ENCODE measurements at regions not wholly inside any gene's neighbourhood (a gene's known extent, or its start where the extent isn't known, plus 50 kb on each side); places are given as distances from the start of the nearest gene placed in this dataset.

DNA sequence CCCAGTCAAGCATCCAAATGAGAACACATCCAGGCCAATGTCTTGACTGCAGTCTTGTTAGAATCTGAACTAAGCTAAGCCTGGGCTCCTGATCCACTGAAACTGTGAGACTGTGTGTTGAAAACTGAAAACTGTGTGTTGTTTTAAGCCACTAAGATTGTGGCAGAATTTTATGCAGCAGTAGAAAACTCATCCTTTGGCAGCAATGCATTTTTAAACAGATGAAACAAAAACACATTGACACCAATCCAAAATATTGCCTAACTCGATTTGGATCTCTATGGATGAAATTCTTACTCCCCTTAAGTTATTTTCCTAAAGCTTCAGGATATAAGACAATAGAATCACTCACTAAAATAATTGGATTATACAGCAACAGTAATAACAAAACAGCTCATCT is 202.3 kb upstream of the KLF12 start:
- H3K4me1 Mint-ChIP-seq: peaks cover 9% of the 10 kb centered on the region
- no peak for TF ChIP-seq SMAD3 (CRISPR knock-in tag; IDR thresholded peaks at IDR 0.05; ENCODE audit: borderline replicate concordance)
- TF ChIP-seq, protein P1, sequence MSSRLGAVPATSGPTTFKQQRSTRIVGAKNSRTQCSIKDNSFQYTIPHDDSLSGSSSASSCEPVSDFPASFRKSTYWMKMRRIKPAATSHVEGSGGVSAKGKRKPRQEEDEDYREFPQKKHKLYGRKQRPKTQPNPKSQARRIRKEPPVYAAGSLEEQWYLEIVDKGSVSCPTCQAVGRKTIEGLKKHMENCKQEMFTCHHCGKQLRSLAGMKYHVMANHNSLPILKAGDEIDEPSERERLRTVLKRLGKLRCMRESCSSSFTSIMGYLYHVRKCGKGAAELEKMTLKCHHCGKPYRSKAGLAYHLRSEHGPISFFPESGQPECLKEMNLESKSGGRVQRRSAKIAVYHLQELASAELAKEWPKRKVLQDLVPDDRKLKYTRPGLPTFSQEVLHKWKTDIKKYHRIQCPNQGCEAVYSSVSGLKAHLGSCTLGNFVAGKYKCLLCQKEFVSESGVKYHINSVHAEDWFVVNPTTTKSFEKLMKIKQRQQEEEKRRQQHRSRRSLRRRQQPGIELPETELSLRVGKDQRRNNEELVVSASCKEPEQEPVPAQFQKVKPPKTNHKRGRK (CRISPR knock-in tag; IDR thresholded peaks at IDR 0.05; ENCODE audit: borderline replicate concordance): no peak
- TF ChIP-seq IRF2 (CRISPR knock-in tag; IDR thresholded peaks at IDR 0.05; ENCODE audit: borderline replicate concordance, low read depth): no peak
- TF ChIP-seq, protein P2, sequence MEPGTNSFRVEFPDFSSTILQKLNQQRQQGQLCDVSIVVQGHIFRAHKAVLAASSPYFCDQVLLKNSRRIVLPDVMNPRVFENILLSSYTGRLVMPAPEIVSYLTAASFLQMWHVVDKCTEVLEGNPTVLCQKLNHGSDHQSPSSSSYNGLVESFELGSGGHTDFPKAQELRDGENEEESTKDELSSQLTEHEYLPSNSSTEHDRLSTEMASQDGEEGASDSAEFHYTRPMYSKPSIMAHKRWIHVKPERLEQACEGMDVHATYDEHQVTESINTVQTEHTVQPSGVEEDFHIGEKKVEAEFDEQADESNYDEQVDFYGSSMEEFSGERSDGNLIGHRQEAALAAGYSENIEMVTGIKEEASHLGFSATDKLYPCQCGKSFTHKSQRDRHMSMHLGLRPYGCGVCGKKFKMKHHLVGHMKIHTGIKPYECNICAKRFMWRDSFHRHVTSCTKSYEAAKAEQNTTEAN (CRISPR knock-in tag; IDR thresholded peaks at IDR 0.05): no peak
- TF ChIP-seq, protein P3, sequence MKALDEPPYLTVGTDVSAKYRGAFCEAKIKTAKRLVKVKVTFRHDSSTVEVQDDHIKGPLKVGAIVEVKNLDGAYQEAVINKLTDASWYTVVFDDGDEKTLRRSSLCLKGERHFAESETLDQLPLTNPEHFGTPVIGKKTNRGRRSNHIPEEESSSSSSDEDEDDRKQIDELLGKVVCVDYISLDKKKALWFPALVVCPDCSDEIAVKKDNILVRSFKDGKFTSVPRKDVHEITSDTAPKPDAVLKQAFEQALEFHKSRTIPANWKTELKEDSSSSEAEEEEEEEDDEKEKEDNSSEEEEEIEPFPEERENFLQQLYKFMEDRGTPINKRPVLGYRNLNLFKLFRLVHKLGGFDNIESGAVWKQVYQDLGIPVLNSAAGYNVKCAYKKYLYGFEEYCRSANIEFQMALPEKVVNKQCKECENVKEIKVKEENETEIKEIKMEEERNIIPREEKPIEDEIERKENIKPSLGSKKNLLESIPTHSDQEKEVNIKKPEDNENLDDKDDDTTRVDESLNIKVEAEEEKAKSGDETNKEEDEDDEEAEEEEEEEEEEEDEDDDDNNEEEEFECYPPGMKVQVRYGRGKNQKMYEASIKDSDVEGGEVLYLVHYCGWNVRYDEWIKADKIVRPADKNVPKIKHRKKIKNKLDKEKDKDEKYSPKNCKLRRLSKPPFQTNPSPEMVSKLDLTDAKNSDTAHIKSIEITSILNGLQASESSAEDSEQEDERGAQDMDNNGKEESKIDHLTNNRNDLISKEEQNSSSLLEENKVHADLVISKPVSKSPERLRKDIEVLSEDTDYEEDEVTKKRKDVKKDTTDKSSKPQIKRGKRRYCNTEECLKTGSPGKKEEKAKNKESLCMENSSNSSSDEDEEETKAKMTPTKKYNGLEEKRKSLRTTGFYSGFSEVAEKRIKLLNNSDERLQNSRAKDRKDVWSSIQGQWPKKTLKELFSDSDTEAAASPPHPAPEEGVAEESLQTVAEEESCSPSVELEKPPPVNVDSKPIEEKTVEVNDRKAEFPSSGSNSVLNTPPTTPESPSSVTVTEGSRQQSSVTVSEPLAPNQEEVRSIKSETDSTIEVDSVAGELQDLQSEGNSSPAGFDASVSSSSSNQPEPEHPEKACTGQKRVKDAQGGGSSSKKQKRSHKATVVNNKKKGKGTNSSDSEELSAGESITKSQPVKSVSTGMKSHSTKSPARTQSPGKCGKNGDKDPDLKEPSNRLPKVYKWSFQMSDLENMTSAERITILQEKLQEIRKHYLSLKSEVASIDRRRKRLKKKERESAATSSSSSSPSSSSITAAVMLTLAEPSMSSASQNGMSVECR (CRISPR knock-in tag; IDR thresholded peaks at IDR 0.05; ENCODE audit: borderline replicate concordance): no peak
- TF ChIP-seq OVOL2 (CRISPR knock-in tag; IDR thresholded peaks at IDR 0.05; ENCODE audit: borderline replicate concordance): no peak
- no peak for TF ChIP-seq ZNF232 (CRISPR knock-in tag; IDR thresholded peaks at IDR 0.05)
- TF ChIP-seq ZNF423 (CRISPR knock-in tag; IDR thresholded peaks at IDR 0.05): no peak
- TF ChIP-seq, protein P4, sequence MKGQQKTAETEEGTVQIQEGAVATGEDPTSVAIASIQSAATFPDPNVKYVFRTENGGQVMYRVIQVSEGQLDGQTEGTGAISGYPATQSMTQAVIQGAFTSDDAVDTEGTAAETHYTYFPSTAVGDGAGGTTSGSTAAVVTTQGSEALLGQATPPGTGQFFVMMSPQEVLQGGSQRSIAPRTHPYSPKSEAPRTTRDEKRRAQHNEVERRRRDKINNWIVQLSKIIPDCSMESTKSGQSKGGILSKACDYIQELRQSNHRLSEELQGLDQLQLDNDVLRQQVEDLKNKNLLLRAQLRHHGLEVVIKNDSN (CRISPR knock-in tag; IDR thresholded peaks at IDR 0.05): no peak
- TF ChIP-seq TP53 (CRISPR knock-in tag; IDR thresholded peaks at IDR 0.05): no peak
- TF ChIP-seq JAZF1 (CRISPR knock-in tag; IDR thresholded peaks at IDR 0.05): no peak
- no peak for TF ChIP-seq JUN (CRISPR knock-in tag; IDR thresholded peaks at IDR 0.05)
- TF ChIP-seq, protein P5, sequence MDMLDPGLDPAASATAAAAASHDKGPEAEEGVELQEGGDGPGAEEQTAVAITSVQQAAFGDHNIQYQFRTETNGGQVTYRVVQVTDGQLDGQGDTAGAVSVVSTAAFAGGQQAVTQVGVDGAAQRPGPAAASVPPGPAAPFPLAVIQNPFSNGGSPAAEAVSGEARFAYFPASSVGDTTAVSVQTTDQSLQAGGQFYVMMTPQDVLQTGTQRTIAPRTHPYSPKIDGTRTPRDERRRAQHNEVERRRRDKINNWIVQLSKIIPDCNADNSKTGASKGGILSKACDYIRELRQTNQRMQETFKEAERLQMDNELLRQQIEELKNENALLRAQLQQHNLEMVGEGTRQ (CRISPR knock-in tag; IDR thresholded peaks at IDR 0.05): no peak
- TF ChIP-seq ZBTB21 (CRISPR knock-in tag; IDR thresholded peaks at IDR 0.05; ENCODE audit: borderline replicate concordance): no peak
- no peak for TF ChIP-seq ZNF121 (CRISPR knock-in tag; IDR thresholded peaks at IDR 0.05)
- no peak overlapping the region for H3K27ac Mint-ChIP-seq

DNA sequence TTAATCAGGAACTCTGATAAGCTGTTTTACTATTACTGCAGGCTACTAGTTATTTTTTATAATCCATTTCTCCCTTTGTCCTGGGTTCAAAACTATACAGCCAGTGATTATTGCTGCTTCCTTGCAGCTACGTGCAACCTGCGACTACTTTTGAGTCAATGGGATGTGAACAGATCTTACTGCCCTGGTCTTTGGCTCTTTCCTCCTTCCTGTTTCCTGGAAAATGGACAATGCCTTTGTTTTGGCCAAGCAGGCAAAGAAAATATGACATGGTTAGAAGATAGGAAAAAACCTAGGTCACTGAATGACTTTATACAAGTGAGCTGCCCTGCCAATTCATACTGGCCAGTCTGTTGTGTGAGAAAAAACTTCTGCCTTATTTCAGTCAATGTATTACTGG is 201.2 kb upstream of the KLF12 start:
- ChIA-PET CTCF (no interaction called here), POLR2A (no interaction called here)
- ATAC-seq: no peak
- TF ChIP-seq SMAD3 (CRISPR knock-in tag; IDR thresholded peaks at IDR 0.05; ENCODE audit: borderline replicate concordance): no peak
- no peak for TF ChIP-seq NFYB (CRISPR knock-in tag; conservative IDR thresholded peaks at IDR 0.05; ENCODE audit: low read depth)
- no peak for TF ChIP-seq FOXK1 (CRISPR knock-in tag; IDR thresholded peaks at IDR 0.05)
- TF ChIP-seq PRRX2 (CRISPR knock-in tag; IDR thresholded peaks at IDR 0.05): no peak
- TF ChIP-seq, protein P6, sequence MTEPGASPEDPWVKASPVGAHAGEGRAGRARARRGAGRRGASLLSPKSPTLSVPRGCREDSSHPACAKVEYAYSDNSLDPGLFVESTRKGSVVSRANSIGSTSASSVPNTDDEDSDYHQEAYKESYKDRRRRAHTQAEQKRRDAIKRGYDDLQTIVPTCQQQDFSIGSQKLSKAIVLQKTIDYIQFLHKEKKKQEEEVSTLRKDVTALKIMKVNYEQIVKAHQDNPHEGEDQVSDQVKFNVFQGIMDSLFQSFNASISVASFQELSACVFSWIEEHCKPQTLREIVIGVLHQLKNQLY (CRISPR knock-in tag; IDR thresholded peaks at IDR 0.05): no peak
- TF ChIP-seq NFATC4 (CRISPR knock-in tag; IDR thresholded peaks at IDR 0.05): no peak
- TF ChIP-seq, protein P5 (CRISPR knock-in tag; IDR thresholded peaks at IDR 0.05): no peak
- TF ChIP-seq, protein P7, sequence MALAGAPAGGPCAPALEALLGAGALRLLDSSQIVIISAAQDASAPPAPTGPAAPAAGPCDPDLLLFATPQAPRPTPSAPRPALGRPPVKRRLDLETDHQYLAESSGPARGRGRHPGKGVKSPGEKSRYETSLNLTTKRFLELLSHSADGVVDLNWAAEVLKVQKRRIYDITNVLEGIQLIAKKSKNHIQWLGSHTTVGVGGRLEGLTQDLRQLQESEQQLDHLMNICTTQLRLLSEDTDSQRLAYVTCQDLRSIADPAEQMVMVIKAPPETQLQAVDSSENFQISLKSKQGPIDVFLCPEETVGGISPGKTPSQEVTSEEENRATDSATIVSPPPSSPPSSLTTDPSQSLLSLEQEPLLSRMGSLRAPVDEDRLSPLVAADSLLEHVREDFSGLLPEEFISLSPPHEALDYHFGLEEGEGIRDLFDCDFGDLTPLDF (CRISPR knock-in tag; IDR thresholded peaks at IDR 0.05): no peak
- TF ChIP-seq, protein P8, sequence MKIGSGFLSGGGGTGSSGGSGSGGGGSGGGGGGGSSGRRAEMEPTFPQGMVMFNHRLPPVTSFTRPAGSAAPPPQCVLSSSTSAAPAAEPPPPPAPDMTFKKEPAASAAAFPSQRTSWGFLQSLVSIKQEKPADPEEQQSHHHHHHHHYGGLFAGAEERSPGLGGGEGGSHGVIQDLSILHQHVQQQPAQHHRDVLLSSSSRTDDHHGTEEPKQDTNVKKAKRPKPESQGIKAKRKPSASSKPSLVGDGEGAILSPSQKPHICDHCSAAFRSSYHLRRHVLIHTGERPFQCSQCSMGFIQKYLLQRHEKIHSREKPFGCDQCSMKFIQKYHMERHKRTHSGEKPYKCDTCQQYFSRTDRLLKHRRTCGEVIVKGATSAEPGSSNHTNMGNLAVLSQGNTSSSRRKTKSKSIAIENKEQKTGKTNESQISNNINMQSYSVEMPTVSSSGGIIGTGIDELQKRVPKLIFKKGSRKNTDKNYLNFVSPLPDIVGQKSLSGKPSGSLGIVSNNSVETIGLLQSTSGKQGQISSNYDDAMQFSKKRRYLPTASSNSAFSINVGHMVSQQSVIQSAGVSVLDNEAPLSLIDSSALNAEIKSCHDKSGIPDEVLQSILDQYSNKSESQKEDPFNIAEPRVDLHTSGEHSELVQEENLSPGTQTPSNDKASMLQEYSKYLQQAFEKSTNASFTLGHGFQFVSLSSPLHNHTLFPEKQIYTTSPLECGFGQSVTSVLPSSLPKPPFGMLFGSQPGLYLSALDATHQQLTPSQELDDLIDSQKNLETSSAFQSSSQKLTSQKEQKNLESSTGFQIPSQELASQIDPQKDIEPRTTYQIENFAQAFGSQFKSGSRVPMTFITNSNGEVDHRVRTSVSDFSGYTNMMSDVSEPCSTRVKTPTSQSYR (CRISPR knock-in tag; IDR thresholded peaks at IDR 0.05): no peak

More for the DNA sequence above, 202.3 kb upstream of the KLF12 start:
- Mint-ChIP-seq H3K4me3 (no peak overlapping the region), H3K9me3 (no peaks in the 10 kb centered on the region), H3K27me3 (ENCODE audit: low read depth) (no peaks in the 10 kb centered on the region), H3K36me3 (no peaks in the 10 kb centered on the region)
- no peak for DNase-seq (ENCODE audit: low spot score)
- no peak for ATAC-seq
- POLR2A ChIA-PET: no interaction called here
- CTCF ChIA-PET: no interaction called here

More for the DNA sequence above, 201.2 kb upstream of the KLF12 start:
- Mint-ChIP-seq H3K9me3 (no peaks in the 10 kb centered on the region), H3K27ac (no peak overlapping the region), H3K36me3 (no peaks in the 10 kb centered on the region), H3K27me3 (ENCODE audit: low read depth) (no peaks in the 10 kb centered on the region), H3K4me3 (no peak overlapping the region), H3K4me1 (peaks cover 9% of the 10 kb centered on the region)
- DNase-seq (ENCODE audit: low spot score): no peak

All from WTC11 (cell line).